GM12873 (cell line): ENCODE measurements at regions not wholly inside any gene's neighbourhood (a gene's known extent, or its start where the extent isn't known, plus 50 kb on each side); places are given as distances from the start of the nearest gene placed in this dataset.

Source experiments
- CTCF ChIP-seq: IDR thresholded peaks from 2 replicates; pipeline ENCODE4 v1.5.1; 2012; ENCODE audit warnings: low read depth, mild to moderate bottlenecking, moderate library complexity, low read length, control low read depth; ENCODE audit not compliant: insufficient read depth; ENCODE audit errors: missing control alignments

GRCh38 chr6:4185419-4185818 lies 50.0 kb upstream of the ECI2 start:
- TF ChIP-seq CTCF, result no peak
